HepG2 (cell line): ENCODE measurements at regions not wholly inside any gene's neighbourhood (a gene's known extent, or its start where the extent isn't known, plus 50 kb on each side); places are given as distances from the start of the nearest gene placed in this dataset.
"Not testable (repeated sequence)": the region's sequence is repeated elsewhere in the genome, so short reads cannot be mapped to it uniquely, and the experiment has no call there.

Experiments
- ATAC-seq: fragments of 200-7000 bp; cut with Tn5 transposase; 3 replicates; pipeline ENCODE4 v1.9.1; 2020; ENCODE audit warnings: mild to moderate bottlenecking, moderate library complexity
- BruUV-seq: library from RNA; stranded (reverse); fragments of 400-500 nt; replicated peaks from 2 replicates; lab custom pipeline; 2021; lab: Mats Ljungman, UMichigan
- CTCF ChIA-PET: fragments of 300-600 bp; formaldehyde crosslinking; extraction: SDS; loops from one replicate; lab custom pipeline; 2021; ENCODE audit warnings: low total read pairs, inconsistent platforms, low intra/inter-chr PET ratio; lab: Yijun Ruan, JAX
- POLR2A ChIA-PET: fragments of 350-600 bp; sonication (Branson Sonifier 250); formaldehyde crosslinking; loops from one replicate; lab custom pipeline; 2020; ENCODE audit warnings: antibody characterized with exemption, inconsistent platforms; lab: Yijun Ruan, JAX
- DNase-seq: peaks from one replicate; pipeline ENCODE4 v3.0.0-alpha.2; 2015; ENCODE audit warnings: low spot score
- FAIRE-seq: peaks from 3 replicates; lab custom pipeline; 2011; peaks lifted over from hg19 to GRCh38; lab: Jason Lieb, UNC
- H2AFZ ChIP-seq: one replicate; pipeline ENCODE4 v1.6.1; 2011; ENCODE audit warnings: low read length, inconsistent platforms
- H3K27ac ChIP-seq: fragments of 300-600 bp; 3 replicates; pipeline ENCODE4 v1.8.0; 2011; ENCODE audit warnings: mixed run types, mild to moderate bottlenecking, mixed read lengths, low read length, inconsistent platforms; ENCODE audit not compliant: insufficient read depth; ENCODE audit errors: extremely low read length
- H3K27me3 ChIP-seq, 2 experiments: fragments of 200-600 bp in 1 of 2; 2 replicates in 1 of 2; 3 replicates in 1 of 2; pipeline versions ENCODE4 v1.6.0 to v1.8.0; 2011; ENCODE audit warnings: low read length in 2 of 2, mild to moderate bottlenecking in 2 of 2, moderate library complexity in 2 of 2, inconsistent platforms in 1 of 2; ENCODE audit not compliant: insufficient read depth in 2 of 2, control insufficient read depth in 1 of 2
- H3K36me3 ChIP-seq, 2 experiments: fragments of 200-600 bp in 1 of 2; replicated peaks in 1 of 2; 2 replicates in 1 of 2; 3 replicates in 1 of 2; pipeline versions ENCODE4 v1.5.1 to v1.8.0; 2011; ENCODE audit warnings: low read length in 2 of 2, inconsistent platforms in 1 of 2; ENCODE audit not compliant: insufficient read depth in 2 of 2, control insufficient read depth in 1 of 2
- H3K4me1 ChIP-seq: 2 replicates; pipeline ENCODE4 v1.5.1; 2012; ENCODE audit warnings: low read length, inconsistent platforms; ENCODE audit not compliant: insufficient read depth
- H3K4me2 ChIP-seq: 2 replicates; pipeline ENCODE4 v1.6.0; 2011; ENCODE audit warnings: low read depth, low read length, inconsistent platforms
- H3K4me3 ChIP-seq, 3 experiments: fragments of 200-600 bp in 1 of 3; sonication (generic), shearing (Covaris generic) in 1 of 3; replicated peaks in 1 of 3; 2 replicates each; pipeline ENCODE4 v1.5.1; 2011 to 2016; ENCODE audit warnings: low read length in 3 of 3, inconsistent platforms in 2 of 3, low read depth in 2 of 3, mild to moderate bottlenecking in 2 of 3, control low read depth in 1 of 3, mixed read lengths in 1 of 3; ENCODE audit not compliant: insufficient read depth in 1 of 3
- H3K79me2 ChIP-seq: one replicate; pipeline ENCODE4 v1.6.1; 2011; ENCODE audit warnings: low read length, inconsistent platforms; ENCODE audit not compliant: insufficient read depth
- H3K9ac ChIP-seq: 2 replicates; pipeline ENCODE4 v1.6.0; 2011; ENCODE audit warnings: mild to moderate bottlenecking, low read depth, low read length, inconsistent platforms; ENCODE audit not compliant: insufficient read depth
- H3K9me3 ChIP-seq: 2 replicates; pipeline ENCODE4 v1.5.1; 2012; ENCODE audit warnings: mild to moderate bottlenecking, low read length
- H4K20me1 ChIP-seq: 2 replicates; pipeline ENCODE4 v1.6.0; 2011; ENCODE audit warnings: inconsistent platforms, mild to moderate bottlenecking, low read length, moderate library complexity; ENCODE audit not compliant: insufficient read depth
- WGBS: methylation state at CpG from one replicate; pipeline ENCODE4 v1.1.6; 2017; ENCODE audit warnings: low lambda C conversion rate; 5-methylcytosine and 5-hydroxymethylcytosine counted together
- in situ Hi-C: cut with HindIII; loops from 2 replicates; pipeline ENCODE4 v1.10.0; 2017; ENCODE audit warnings: low pct_unique_long_range_greater_than_20kb; ENCODE audit not compliant: extremely low pct_ligation_motif_present
- intact Hi-C: fragments of 100-400 bp; cut with micrococcal nuclease; formaldehyde crosslinking; loops from one replicate; pipeline ENCODE4 v1.10.0; 2022; ENCODE audit not compliant: unreplicated experiment

GRCh38 chrY:23610449-23610848, 391.1 kb downstream of the DAZ2 start:
- CTCF ChIA-PET, H3K9ac ChIP-seq, DNase-seq, H3K36me3 ChIP-seq, BruUV-seq, H4K20me1 ChIP-seq, in situ Hi-C loops, ATAC-seq, POLR2A ChIA-PET, H3K9me3 ChIP-seq, H3K79me2 ChIP-seq, H3K27me3 ChIP-seq, FAIRE-seq, H3K4me1 ChIP-seq, H3K27ac ChIP-seq, H3K4me3 ChIP-seq, intact Hi-C loops, H2AFZ ChIP-seq, H3K4me2 ChIP-seq: not testable (repeated sequence)
- whole genome bisulfite sequencing, result no CpG with 5 or more reads among the region's 4 CpGs

GRCh38 chrY:23596509-23596908, 377.2 kb downstream of the DAZ2 start:
- DNase-seq, FAIRE-seq, H2AFZ ChIP-seq, H3K79me2 ChIP-seq, CTCF ChIA-PET, intact Hi-C loops, H4K20me1 ChIP-seq, H3K36me3 ChIP-seq, H3K9me3 ChIP-seq, H3K4me3 ChIP-seq, POLR2A ChIA-PET, H3K27me3 ChIP-seq, H3K4me2 ChIP-seq, in situ Hi-C loops, ATAC-seq, H3K4me1 ChIP-seq, BruUV-seq, H3K9ac ChIP-seq, H3K27ac ChIP-seq: not testable (repeated sequence)
- WGBS, result no CpG with 5 or more reads among the region's 2 CpGs

GRCh38 chrY:23590243-23590642, 370.9 kb downstream of the DAZ2 start:
- not testable (repeated sequence) for BruUV-seq, H2AFZ ChIP-seq
- WGBS, result no CpG with 5 or more reads among the region's 1 CpG

GRCh38 chrY:23588409-23588808, 369.1 kb downstream of the DAZ2 start:
- FAIRE-seq, H3K27ac ChIP-seq, H2AFZ ChIP-seq, BruUV-seq, H3K36me3 ChIP-seq, H3K9me3 ChIP-seq, CTCF ChIA-PET, H3K4me1 ChIP-seq, intact Hi-C loops, POLR2A ChIA-PET, H3K4me3 ChIP-seq, H3K79me2 ChIP-seq, H4K20me1 ChIP-seq, ATAC-seq, H3K4me2 ChIP-seq, DNase-seq, H3K9ac ChIP-seq, in situ Hi-C loops, H3K27me3 ChIP-seq: not testable (repeated sequence)
- no CpG with 5 or more reads among the region's 4 CpGs for WGBS

More at GRCh38 chrY:23590243-23590642, 370.9 kb downstream of the DAZ2 start:
- H4K20me1 ChIP-seq, FAIRE-seq, H3K4me1 ChIP-seq, ATAC-seq, intact Hi-C loops, H3K36me3 ChIP-seq, H3K9me3 ChIP-seq, H3K4me2 ChIP-seq, H3K27ac ChIP-seq, H3K79me2 ChIP-seq, H3K4me3 ChIP-seq, CTCF ChIA-PET, H3K9ac ChIP-seq, H3K27me3 ChIP-seq, POLR2A ChIA-PET, DNase-seq, in situ Hi-C loops: not testable (repeated sequence)
